GM12873 (cell line): ENCODE measurements at regions not wholly inside any gene's neighbourhood (a gene's known extent, or its start where the extent isn't known, plus 50 kb on each side); places are given as distances from the start of the nearest gene placed in this dataset.

Experiments
- TF ChIP-seq, protein P1 (sequence below): IDR thresholded peaks from 2 replicates; pipeline ENCODE4 v1.5.1; 2012; ENCODE audit warnings: low read depth, mild to moderate bottlenecking, moderate library complexity, low read length, control low read depth; ENCODE audit not compliant: insufficient read depth; ENCODE audit errors: missing control alignments

GRCh38 chr13:34076943-34077703 lies 259.2 kb downstream of the RFC3 start:
- TF ChIP-seq, protein P1, sequence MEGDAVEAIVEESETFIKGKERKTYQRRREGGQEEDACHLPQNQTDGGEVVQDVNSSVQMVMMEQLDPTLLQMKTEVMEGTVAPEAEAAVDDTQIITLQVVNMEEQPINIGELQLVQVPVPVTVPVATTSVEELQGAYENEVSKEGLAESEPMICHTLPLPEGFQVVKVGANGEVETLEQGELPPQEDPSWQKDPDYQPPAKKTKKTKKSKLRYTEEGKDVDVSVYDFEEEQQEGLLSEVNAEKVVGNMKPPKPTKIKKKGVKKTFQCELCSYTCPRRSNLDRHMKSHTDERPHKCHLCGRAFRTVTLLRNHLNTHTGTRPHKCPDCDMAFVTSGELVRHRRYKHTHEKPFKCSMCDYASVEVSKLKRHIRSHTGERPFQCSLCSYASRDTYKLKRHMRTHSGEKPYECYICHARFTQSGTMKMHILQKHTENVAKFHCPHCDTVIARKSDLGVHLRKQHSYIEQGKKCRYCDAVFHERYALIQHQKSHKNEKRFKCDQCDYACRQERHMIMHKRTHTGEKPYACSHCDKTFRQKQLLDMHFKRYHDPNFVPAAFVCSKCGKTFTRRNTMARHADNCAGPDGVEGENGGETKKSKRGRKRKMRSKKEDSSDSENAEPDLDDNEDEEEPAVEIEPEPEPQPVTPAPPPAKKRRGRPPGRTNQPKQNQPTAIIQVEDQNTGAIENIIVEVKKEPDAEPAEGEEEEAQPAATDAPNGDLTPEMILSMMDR, result peak; percentile 57

DNA sequence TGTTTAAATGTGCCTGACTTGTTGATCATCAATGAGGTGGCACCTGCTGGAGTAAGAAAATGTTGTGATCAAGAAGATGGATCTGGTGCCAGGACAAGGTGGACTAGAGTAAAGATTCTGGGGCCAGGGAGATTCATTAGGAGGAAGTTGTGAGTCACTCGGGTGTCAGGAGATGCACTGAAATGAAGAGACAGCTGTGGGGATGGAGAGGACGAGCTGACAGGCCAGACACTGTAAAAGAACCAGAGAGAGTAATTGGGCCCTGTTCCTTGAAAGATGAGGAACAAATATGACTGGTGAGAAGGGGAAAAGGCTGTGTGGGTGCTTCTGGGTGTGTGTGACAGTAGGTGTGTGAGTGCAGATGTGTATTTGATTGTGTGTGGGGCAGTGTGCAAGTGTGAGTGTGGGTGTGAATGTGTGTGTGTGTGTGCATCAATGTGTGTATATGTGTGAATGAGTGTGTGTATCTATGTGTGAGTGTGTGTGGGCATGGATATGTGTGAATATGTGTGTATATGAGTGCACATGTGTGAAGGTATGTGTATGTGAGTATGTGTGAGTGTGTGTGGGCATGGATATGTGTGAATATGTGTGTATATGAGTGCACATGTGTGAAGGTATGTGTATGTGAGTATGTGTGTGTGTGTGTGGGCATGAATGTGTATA lies 260.5 kb downstream of the RFC3 start:
- TF ChIP-seq, protein P1, result no peak

- TF ChIP-seq, protein P1, result no peak
These were observed 267.3 kb downstream of the RFC3 start for GRCh38 chr13:34085204-34085603.

GRCh38 chr13:34086281-34086680 lies 268.3 kb downstream of the RFC3 start:
- TF ChIP-seq, protein P1, result no peak

DNA sequence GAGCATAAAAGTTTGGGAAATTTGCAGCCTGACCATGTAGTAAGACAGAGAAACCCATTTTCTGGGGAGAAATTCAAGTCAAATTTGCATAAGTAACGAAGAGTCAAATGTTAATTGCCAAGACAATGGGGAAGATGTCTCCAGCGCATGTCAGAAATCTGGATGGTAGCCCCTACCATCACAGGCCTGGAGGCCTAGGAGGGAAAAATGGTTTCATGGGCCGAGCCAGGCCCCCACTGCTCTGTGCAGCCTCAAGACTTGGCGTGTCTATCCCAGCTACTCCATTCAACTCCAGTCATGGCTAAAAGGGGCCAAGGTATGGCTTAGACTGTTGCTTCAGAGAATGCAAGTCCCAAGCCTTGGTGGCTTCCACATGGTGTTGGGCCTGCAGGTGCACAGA lies 269.8 kb downstream of the RFC3 start:
- TF ChIP-seq, protein P1, result no peak

DNA sequence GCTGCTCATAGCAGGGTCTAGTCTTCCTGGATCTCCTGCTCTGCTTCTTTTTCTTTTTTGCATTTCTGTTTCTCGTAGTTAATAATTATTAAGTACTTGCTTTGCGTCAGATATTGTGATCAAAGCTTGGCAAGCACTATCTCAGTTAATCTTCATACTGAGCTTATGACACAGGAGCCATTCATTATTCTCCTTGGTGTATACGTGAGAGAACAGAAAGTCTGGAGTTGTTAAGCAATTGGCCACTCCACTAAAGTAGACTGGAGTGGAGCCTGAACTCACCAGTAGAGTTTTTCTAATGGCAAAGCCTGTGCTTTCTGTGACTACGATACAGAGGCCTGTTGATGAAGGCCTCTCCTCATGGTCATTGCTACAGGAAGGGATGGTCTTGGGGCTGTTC lies 285.9 kb downstream of the RFC3 start:
- TF ChIP-seq, protein P1, result no peak

GRCh38 chr13:34104853-34105252 lies 286.9 kb downstream of the RFC3 start:
- TF ChIP-seq, protein P1, result no peak
